SU-DHL-6 (cell line): ENCODE measurements at regions not wholly inside any gene's neighbourhood (a gene's known extent, or its start where the extent isn't known, plus 50 kb on each side); places are given as distances from the start of the nearest gene placed in this dataset.

Experiments
- H2AFZ ChIP-seq: fragments of 200-600 bp; sonication (generic); 2 replicates; pipeline ENCODE4 v1.6.1; 2014; ENCODE audit warnings: low read depth, mild to moderate bottlenecking, moderate library complexity, mixed read lengths, antibody characterized with exemption, low read length; ENCODE audit not compliant: severe bottlenecking
- H3F3A ChIP-seq: fragments of 200-600 bp; shearing (Covaris generic); 2 replicates; pipeline ENCODE4 v1.6.0; 2016; ENCODE audit warnings: antibody characterized with exemption, mild to moderate bottlenecking; ENCODE audit not compliant: insufficient read depth
- H3K27ac ChIP-seq: fragments of 200-600 bp; sonication (generic); 2 replicates; pipeline ENCODE4 v1.5.1; 2016; ENCODE audit warnings: low read depth, mild to moderate bottlenecking, low read length, moderate library complexity, mixed read lengths
- H3K27me3 ChIP-seq: fragments of 200-600 bp; sonication (generic), shearing (Covaris generic); 2 replicates; pipeline ENCODE4 v1.6.0; 2014; ENCODE audit warnings: mild to moderate bottlenecking, low read length
- H3K36me3 ChIP-seq: fragments of 200-600 bp; sonication (generic); 2 replicates; pipeline ENCODE4 v1.6.1; 2014; ENCODE audit warnings: mild to moderate bottlenecking, low read length, mixed read lengths
- H3K4me2 ChIP-seq: fragments of 300-600, 200-600 bp; shearing (Covaris generic), sonication (generic); 2 replicates; pipeline ENCODE4 v1.6.0; 2014; ENCODE audit warnings: low read length, low read depth, mild to moderate bottlenecking; ENCODE audit not compliant: poor library complexity, severe bottlenecking
- H3K4me3 ChIP-seq: fragments of 200-600 bp; sonication (generic); 2 replicates; pipeline ENCODE4 v1.5.1; 2014; ENCODE audit warnings: antibody characterized with exemption, low read length, mild to moderate bottlenecking, mixed read lengths; ENCODE audit not compliant: insufficient read depth, poor library complexity, severe bottlenecking
- H3K79me2 ChIP-seq: fragments of 200-600 bp; sonication (generic); 2 replicates; pipeline ENCODE4 v1.6.1; 2014; ENCODE audit warnings: mild to moderate bottlenecking, low read length, moderate library complexity; ENCODE audit not compliant: insufficient read depth
- H3K9ac ChIP-seq: fragments of 200-600 bp; sonication (generic); 2 replicates; pipeline ENCODE4 v1.7.0; 2014; ENCODE audit warnings: mild to moderate bottlenecking, low read length
- H3K9me2 ChIP-seq: fragments of 200-600 bp; sonication (generic); replicated peaks from 2 replicates; pipeline ENCODE4 v1.6.1; 2014; ENCODE audit warnings: low read length; ENCODE audit not compliant: insufficient read depth
- H3K9me3 ChIP-seq: fragments of 200-600 bp; sonication (generic); 2 replicates; pipeline ENCODE4 v1.6.1; 2014; ENCODE audit warnings: low read length, mixed read lengths; ENCODE audit not compliant: insufficient read depth
- H4K20me1 ChIP-seq: fragments of 200-600 bp; sonication (generic); 2 replicates; pipeline ENCODE4 v1.6.1; 2014; ENCODE audit warnings: low read depth, mild to moderate bottlenecking, antibody characterized with exemption, low read length, moderate library complexity, mixed read lengths
- CTCF ChIP-seq: fragments of 200-600 bp; sonication (generic); IDR thresholded peaks from one replicate; pipeline ENCODE4 v1.5.1; 2017; ENCODE audit warnings: antibody characterized with exemption, mild to moderate bottlenecking, low read length, moderate library complexity; ENCODE audit not compliant: insufficient read depth, poor library complexity, severe bottlenecking
- EZH2phosphoT487 ChIP-seq: fragments of 200-600 bp; sonication (generic), shearing (Covaris generic); conservative IDR thresholded peaks from 2 replicates; pipeline ENCODE4 v1.6.1; 2018; ENCODE audit warnings: mild to moderate bottlenecking, antibody characterized with exemption, low read length, moderate library complexity, mixed read lengths

- Histone ChIP-seq H3K79me2 (no peaks in the 10 kb centered on the region), H4K20me1 (no peaks in the 10 kb centered on the region), H3K27me3 (no peaks in the 10 kb centered on the region), H3K36me3 (no peaks in the 10 kb centered on the region), H3K9me2 (no peaks in the 10 kb centered on the region), H3K4me2 (no peak overlapping the region), H3K4me3 (no peak overlapping the region), H2AFZ (no peak overlapping the region), H3K9me3 (no peaks in the 10 kb centered on the region), H3F3A (no peaks in the 10 kb centered on the region), H3K27ac (no peak overlapping the region), H3K9ac (no peak overlapping the region)
- TF ChIP-seq EZH2phosphoT487 = no peak
Measured at GRCh38 chr4:24689212-24689611, 104.9 kb upstream of the DHX15 start.

- H3K9me2 ChIP-seq = no peaks in the 10 kb centered on the region
- no peak overlapping the region for H3K27ac ChIP-seq
- no peaks in the 10 kb centered on the region for H4K20me1 ChIP-seq
- no peak overlapping the region for H3K4me2 ChIP-seq
- no peaks in the 10 kb centered on the region for H3K36me3 ChIP-seq
- no peak for TF ChIP-seq CTCF
- TF ChIP-seq EZH2phosphoT487 = no peak
- no peak overlapping the region for H3K9ac ChIP-seq
- H3K4me3 ChIP-seq = no peak overlapping the region
- H3K9me3 ChIP-seq = no peaks in the 10 kb centered on the region
- H3K27me3 ChIP-seq = no peaks in the 10 kb centered on the region
- H3F3A ChIP-seq = no peaks in the 10 kb centered on the region
- H2AFZ ChIP-seq = no peak overlapping the region
- H3K79me2 ChIP-seq = no peaks in the 10 kb centered on the region
Measured at GRCh38 chr4:24690436-24690835, 104.9 kb upstream of the SOD3 start.

DNA sequence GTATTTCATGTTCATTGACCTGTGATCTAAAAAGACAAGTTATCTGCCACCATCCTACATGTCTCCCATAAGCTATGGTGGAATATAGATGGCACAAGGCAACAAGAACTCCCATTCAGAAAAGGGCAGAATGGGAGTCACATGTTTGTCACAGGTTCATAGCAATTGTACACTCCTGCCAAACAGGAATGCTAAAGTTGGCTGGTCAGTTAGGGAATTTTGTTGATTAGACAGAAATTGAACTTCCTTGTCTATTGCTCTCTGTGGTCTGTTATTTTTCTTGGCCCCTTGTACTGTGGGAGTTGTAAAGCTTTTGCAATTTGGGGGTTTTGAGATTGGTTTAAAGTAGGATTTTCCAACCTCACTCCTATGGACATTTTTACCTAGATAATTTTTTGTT is 101.7 kb upstream of the SOD3 start:
- H3K79me2 ChIP-seq = no peaks in the 10 kb centered on the region
- no peaks in the 10 kb centered on the region for H3K27me3 ChIP-seq
- H3K4me2 ChIP-seq = no peak overlapping the region
- TF ChIP-seq CTCF (no peak), EZH2phosphoT487 (no peak)
- no peak overlapping the region for H3K27ac ChIP-seq
- H3K9me2 ChIP-seq = no peaks in the 10 kb centered on the region
- H3K9ac ChIP-seq = no peak overlapping the region
- H2AFZ ChIP-seq = no peak overlapping the region
- H3K4me3 ChIP-seq = no peak overlapping the region
- H4K20me1 ChIP-seq = no peaks in the 10 kb centered on the region
- no peaks in the 10 kb centered on the region for H3F3A ChIP-seq
- H3K9me3 ChIP-seq = no peaks in the 10 kb centered on the region
- H3K36me3 ChIP-seq = no peaks in the 10 kb centered on the region

DNA sequence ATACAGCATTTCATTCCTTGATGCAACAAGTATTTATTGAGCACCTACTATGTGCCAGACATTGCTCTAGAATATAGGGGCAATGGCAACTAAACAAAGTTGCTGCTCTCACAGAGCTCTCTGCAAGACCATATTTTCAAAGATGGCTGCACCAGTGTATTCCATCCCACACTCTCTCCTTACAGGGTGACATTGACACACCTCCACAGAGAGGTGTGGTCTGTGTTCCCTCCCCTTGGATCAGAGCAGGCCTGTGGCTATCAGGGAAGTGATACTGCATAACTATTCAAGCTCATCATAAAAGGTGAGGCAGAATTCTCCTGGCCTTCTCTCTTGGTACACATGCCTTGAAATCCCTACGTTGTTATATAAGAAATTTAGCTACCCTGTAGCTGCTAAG is 95.3 kb upstream of the SOD3 start:
- Histone ChIP-seq H3K9me3 (no peaks in the 10 kb centered on the region), H3K9me2 (no peaks in the 10 kb centered on the region), H3K27me3 (no peaks in the 10 kb centered on the region), H3K4me2 (no peak overlapping the region), H3F3A (no peaks in the 10 kb centered on the region), H3K27ac (no peak overlapping the region), H4K20me1 (no peaks in the 10 kb centered on the region), H3K79me2 (no peaks in the 10 kb centered on the region), H3K4me3 (no peak overlapping the region), H3K36me3 (no peaks in the 10 kb centered on the region), H2AFZ (no peak overlapping the region), H3K9ac (no peak overlapping the region)
- TF ChIP-seq CTCF = no peak
- TF ChIP-seq EZH2phosphoT487 = no peak
